ENCODE measurements at regions not wholly inside any gene's neighbourhood (a gene's known extent, or its start where the extent isn't known, plus 50 kb on each side); places are given as distances from the start of the nearest gene placed in this dataset.

DNA sequence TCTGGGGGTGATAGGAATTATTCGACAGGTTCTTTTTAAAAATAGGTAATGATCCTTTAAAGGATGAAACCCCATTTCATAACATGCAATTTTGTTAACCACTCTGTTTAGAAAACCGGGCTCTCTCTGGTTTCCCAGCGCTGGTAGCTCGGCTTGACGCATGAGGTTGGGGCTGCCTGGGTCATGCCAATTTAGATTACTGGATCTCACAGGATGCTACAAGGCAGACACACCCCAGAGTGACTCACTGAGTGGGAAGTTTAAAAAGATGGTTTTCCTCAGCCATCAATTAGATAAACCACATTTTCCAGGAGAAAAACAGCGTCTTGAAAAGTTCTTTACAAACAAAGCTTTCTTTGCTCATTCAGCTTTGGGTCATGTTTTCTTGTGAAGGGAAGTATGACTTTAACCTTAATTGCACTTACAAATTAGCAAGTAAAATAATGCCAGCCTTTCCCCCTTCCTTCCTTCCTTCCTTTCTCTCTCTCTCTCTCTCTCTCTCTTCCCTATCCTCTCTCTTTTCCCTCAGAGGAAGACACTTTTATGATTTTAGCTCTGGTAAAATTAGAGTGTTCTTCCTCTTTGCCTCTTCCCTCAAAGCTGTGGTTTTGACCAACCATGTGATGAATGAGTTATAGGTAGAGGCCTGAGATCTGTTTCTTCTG, 99.8 kb downstream of the EPDR1 start:
- Mint-ChIP-seq H3K27me3 (ENCODE audit: insufficient read depth, unreplicated experiment) (peaks cover 4% of the 10 kb centered on the region), H3K9me3 (ENCODE audit: unreplicated experiment) (no peaks in the 10 kb centered on the region), H3K36me3 (ENCODE audit: insufficient read depth, unreplicated experiment) (no peaks in the 10 kb centered on the region), H3K4me3 (ENCODE audit: unreplicated experiment) (no peak overlapping the region), H3K4me1 (ENCODE audit: low read depth, unreplicated experiment) (no peaks in the 10 kb centered on the region), H3K27ac (ENCODE audit: unreplicated experiment) (no peak overlapping the region)
- DNase-seq, result no peak
- no peaks in the 10 kb centered on the region for H3K4me1 ChIP-seq
- BruUV-seq (replicated peaks), result no TSS peak
- ChIA-PET POLR2A (no interaction called here), CTCF (interaction anchor here (0.7 kb wide), 1 partner anchor 119 kb away, joined by 4 read pairs; no protein-coding TSS in a partner anchor)
- no peaks in the 10 kb centered on the region for H3K36me3 ChIP-seq (ENCODE audit: control insufficient read depth, insufficient read depth, low read length)
- intact Hi-C loops (cut with micrococcal nuclease; ENCODE audit: unreplicated experiment), result loop anchor here (5.0 kb wide), 1 partner anchor 118 kb away; no protein-coding TSS in a partner anchor
- H3K4me3 ChIP-seq (ENCODE audit: low read depth, low read length), result no peak overlapping the region
- TF ChIP-seq, protein P1, sequence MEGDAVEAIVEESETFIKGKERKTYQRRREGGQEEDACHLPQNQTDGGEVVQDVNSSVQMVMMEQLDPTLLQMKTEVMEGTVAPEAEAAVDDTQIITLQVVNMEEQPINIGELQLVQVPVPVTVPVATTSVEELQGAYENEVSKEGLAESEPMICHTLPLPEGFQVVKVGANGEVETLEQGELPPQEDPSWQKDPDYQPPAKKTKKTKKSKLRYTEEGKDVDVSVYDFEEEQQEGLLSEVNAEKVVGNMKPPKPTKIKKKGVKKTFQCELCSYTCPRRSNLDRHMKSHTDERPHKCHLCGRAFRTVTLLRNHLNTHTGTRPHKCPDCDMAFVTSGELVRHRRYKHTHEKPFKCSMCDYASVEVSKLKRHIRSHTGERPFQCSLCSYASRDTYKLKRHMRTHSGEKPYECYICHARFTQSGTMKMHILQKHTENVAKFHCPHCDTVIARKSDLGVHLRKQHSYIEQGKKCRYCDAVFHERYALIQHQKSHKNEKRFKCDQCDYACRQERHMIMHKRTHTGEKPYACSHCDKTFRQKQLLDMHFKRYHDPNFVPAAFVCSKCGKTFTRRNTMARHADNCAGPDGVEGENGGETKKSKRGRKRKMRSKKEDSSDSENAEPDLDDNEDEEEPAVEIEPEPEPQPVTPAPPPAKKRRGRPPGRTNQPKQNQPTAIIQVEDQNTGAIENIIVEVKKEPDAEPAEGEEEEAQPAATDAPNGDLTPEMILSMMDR (IDR thresholded peaks at IDR 0.05; ENCODE audit: insufficient read depth in 1 of 2, low read depth in 1 of 2, low read length in 1 of 2, severe bottlenecking in 1 of 2, unreplicated experiment in 1 of 2), result no peak
- H3K9me3 ChIP-seq, result no peaks in the 10 kb centered on the region
- no peaks in the 10 kb centered on the region for H3K27me3 ChIP-seq (replicated peaks; ENCODE audit: control insufficient read depth, insufficient read depth, low read length)

DNA sequence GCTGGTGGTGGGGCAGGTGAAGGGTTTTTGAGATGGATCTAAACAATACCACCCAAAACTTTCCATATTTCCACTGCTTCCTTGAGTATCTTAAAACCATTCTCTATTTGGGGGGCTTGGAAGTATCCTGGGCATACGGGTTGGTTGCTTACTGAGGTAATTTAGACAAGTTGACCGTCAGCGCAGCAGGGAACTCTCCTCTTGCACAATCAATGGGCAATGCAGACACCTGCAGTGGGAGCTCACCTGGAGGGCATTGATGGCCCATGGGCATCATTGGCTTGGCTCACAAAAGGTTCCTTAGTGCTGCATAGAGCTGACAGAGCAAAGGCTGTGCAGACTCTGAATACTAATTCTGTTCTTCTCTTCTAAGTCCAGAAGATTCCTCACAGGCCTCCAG, 101.5 kb downstream of the EPDR1 start:
- Mint-ChIP-seq H3K4me3 (ENCODE audit: unreplicated experiment) (no peak overlapping the region), H3K9me3 (ENCODE audit: unreplicated experiment) (no peaks in the 10 kb centered on the region), H3K27ac (ENCODE audit: unreplicated experiment) (no peak overlapping the region), H3K4me1 (ENCODE audit: low read depth, unreplicated experiment) (no peaks in the 10 kb centered on the region), H3K36me3 (ENCODE audit: insufficient read depth, unreplicated experiment) (no peaks in the 10 kb centered on the region), H3K27me3 (ENCODE audit: insufficient read depth, unreplicated experiment) (peaks cover 6% of the 10 kb centered on the region)
- CTCF ChIA-PET, result no interaction called here
- BruUV-seq (replicated peaks), result no TSS peak
- POLR2A ChIA-PET, result no interaction called here
- intact Hi-C loops (cut with micrococcal nuclease; ENCODE audit: unreplicated experiment), result loop anchor here (5.0 kb wide), 1 partner anchor 120 kb away; no protein-coding TSS in a partner anchor
- no peaks in the 10 kb centered on the region for H3K9me3 ChIP-seq
- DNase-seq, result no peak
- H3K4me3 ChIP-seq (ENCODE audit: low read depth, low read length), result no peak overlapping the region
- H3K36me3 ChIP-seq (ENCODE audit: control insufficient read depth, insufficient read depth, low read length), result no peaks in the 10 kb centered on the region
- no peaks in the 10 kb centered on the region for H3K4me1 ChIP-seq
- TF ChIP-seq, protein P1 (IDR thresholded peaks at IDR 0.05; ENCODE audit: insufficient read depth in 1 of 2, low read depth in 1 of 2, low read length in 1 of 2, severe bottlenecking in 1 of 2, unreplicated experiment in 1 of 2), result no peak
- no peaks in the 10 kb centered on the region for H3K27me3 ChIP-seq (replicated peaks; ENCODE audit: control insufficient read depth, insufficient read depth, low read length)

DNA sequence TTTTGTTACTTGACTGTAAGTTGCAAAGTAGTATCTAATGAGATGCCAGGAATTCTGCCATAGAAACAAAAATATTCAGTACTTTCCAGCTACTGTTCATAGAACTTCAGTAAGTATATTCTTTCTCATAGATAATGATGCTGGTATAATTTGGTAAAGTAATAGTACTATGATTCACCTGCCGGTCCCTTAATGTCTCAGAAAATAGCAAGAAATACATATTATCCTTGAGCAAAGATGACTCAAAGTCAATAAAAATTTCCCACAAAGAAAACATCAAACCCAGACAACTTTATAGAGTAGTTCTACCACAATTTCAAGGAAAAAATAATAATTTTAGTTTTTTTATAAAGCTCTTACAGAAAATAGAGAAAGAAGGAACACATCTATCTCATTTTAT, 105.4 kb downstream of the EPDR1 start:
- Mint-ChIP-seq H3K9me3 (ENCODE audit: unreplicated experiment) (no peaks in the 10 kb centered on the region), H3K4me1 (ENCODE audit: low read depth, unreplicated experiment) (no peaks in the 10 kb centered on the region), H3K4me3 (ENCODE audit: unreplicated experiment) (no peak overlapping the region), H3K27ac (ENCODE audit: unreplicated experiment) (no peak overlapping the region), H3K27me3 (ENCODE audit: insufficient read depth, unreplicated experiment) (peaks cover 2% of the 10 kb centered on the region), H3K36me3 (ENCODE audit: insufficient read depth, unreplicated experiment) (no peaks in the 10 kb centered on the region)
- H3K4me3 ChIP-seq (ENCODE audit: low read depth, low read length), result no peak overlapping the region
- TF ChIP-seq, protein P1 (IDR thresholded peaks at IDR 0.05; ENCODE audit: insufficient read depth in 1 of 2, low read depth in 1 of 2, low read length in 1 of 2, severe bottlenecking in 1 of 2, unreplicated experiment in 1 of 2), result no peak
- intact Hi-C loops (cut with micrococcal nuclease; ENCODE audit: unreplicated experiment), result no loop called here
- POLR2A ChIA-PET, result no interaction called here
- H3K36me3 ChIP-seq (ENCODE audit: control insufficient read depth, insufficient read depth, low read length), result no peaks in the 10 kb centered on the region
- H3K27me3 ChIP-seq (replicated peaks; ENCODE audit: control insufficient read depth, insufficient read depth, low read length), result no peaks in the 10 kb centered on the region
- no peaks in the 10 kb centered on the region for H3K4me1 ChIP-seq
- DNase-seq, result no peak
- CTCF ChIA-PET, result no interaction called here
- no peaks in the 10 kb centered on the region for H3K9me3 ChIP-seq
- no TSS peak for BruUV-seq (replicated peaks)

All from Caco-2 (cell line).